ENCODE measurements at regions not wholly inside any gene's neighbourhood (a gene's known extent, or its start where the extent isn't known, plus 50 kb on each side); places are given as distances from the start of the nearest gene placed in this dataset.

- Histone ChIP-seq H3K79me2 (ENCODE audit: insufficient read depth, low read length) (peaks cover 12% of the 10 kb centered on the region), H3K9me3 (replicated peaks in 1 of 2; ENCODE audit: control insufficient read depth in 1 of 2, insufficient read depth in 1 of 2, low read length in 2 of 2) (peaks cover 8 to 11% of the 10 kb centered on the region in 2 donors), H3K27ac (ENCODE audit: low read depth in 1 of 2, low read length in 2 of 2) (peak overlapping the region; percentile 26 to 69), H3K4me2 (replicated peaks; ENCODE audit: extremely low read depth, low read length, poor library complexity, severe bottlenecking) (peak overlapping the region; percentile 67), H3K4me3 (replicated peaks in 1 of 3; ENCODE audit: low read depth in 2 of 3, low read length in 3 of 3) (peak overlapping the region in 1 of 3 experiments; percentile 58), H4K20me1 (ENCODE audit: insufficient read depth, low read length) (no peaks in the 10 kb centered on the region), H3K9ac (ENCODE audit: insufficient read depth, low read length, poor library complexity, severe bottlenecking) (peak overlapping the region; percentile 63), H3K27me3 (ENCODE audit: control insufficient read depth in 2 of 2, insufficient read depth in 2 of 2, low read length in 2 of 2) (no peaks in the 10 kb centered on the region), H3K4me1 (ENCODE audit: control insufficient read depth in 1 of 2, insufficient read depth in 2 of 2, low read length in 2 of 2) (peaks cover 31 to 43% of the 10 kb centered on the region in 2 donors), H3K36me3 (replicated peaks in 1 of 2; ENCODE audit: control insufficient read depth in 1 of 2, insufficient read depth in 2 of 2, low read length in 2 of 2) (peaks cover 0 to 4% of the 10 kb centered on the region in 2 donors), H2AFZ (ENCODE audit: insufficient read depth, low read depth, low read length, poor library complexity, severe bottlenecking) (peak overlapping the region; percentile 84)
- H3K9me3 Mint-ChIP-seq = peaks cover 3 to 12% (median 9%) of the 10 kb centered on the region in 7 donors
- H3K27me3 Mint-ChIP-seq (ENCODE audit: low read depth in 3 of 3) = peaks cover 0 to 2% (median 2%) of the 10 kb centered on the region in 3 donors
- peak overlapping the region; percentile 59 to 82 for H3K4me3 Mint-ChIP-seq
- DNase-seq = peak; percentile 56 to 69 (median 67)
- WGBS (ENCODE audit: insufficient coverage) = 0% methylated on average over 5 of the region's 6 CpGs
- no peak for TF ChIP-seq CTCF (IDR thresholded peaks at IDR 0.05)
- H3K36me3 Mint-ChIP-seq = peaks cover 12% of the 10 kb centered on the region in 2 donors
- intact Hi-C loops (cut with micrococcal nuclease) = no loop called here
- H3K4me1 Mint-ChIP-seq = peaks cover 42% of the 10 kb centered on the region
- peak overlapping the region; percentile 70 to 89 (median 83) for H3K27ac Mint-ChIP-seq
Measured at GRCh38 chr16:85536073-85536410, 77.1 kb upstream of the GSE1 start.

- H3K9me3 Mint-ChIP-seq = peaks cover 3 to 12% (median 9%) of the 10 kb centered on the region in 7 donors
- peaks cover 32 to 48% of the 10 kb centered on the region in 2 donors for H3K4me1 ChIP-seq (ENCODE audit: control insufficient read depth in 1 of 2, insufficient read depth in 2 of 2, low read length in 2 of 2)
- WGBS (ENCODE audit: insufficient coverage) = 31% methylated on average over 30 of the region's 30 CpGs
- peaks cover 0 to 4% (median 2%) of the 10 kb centered on the region in 3 donors for H3K27me3 Mint-ChIP-seq (ENCODE audit: low read depth in 3 of 3)
- peak overlapping the region in 2 of 3 experiments; percentile 1 to 58 for H3K4me3 ChIP-seq (replicated peaks in 1 of 3; ENCODE audit: low read depth in 2 of 3, low read length in 3 of 3)
- TF ChIP-seq CTCF (IDR thresholded peaks at IDR 0.05) = no peak
- peak overlapping the region; percentile 84 for H2AFZ ChIP-seq (ENCODE audit: insufficient read depth, low read depth, low read length, poor library complexity, severe bottlenecking)
- DNase-seq = peak in 2 of 3 donors; percentile 7 to 19
- intact Hi-C loops (cut with micrococcal nuclease) = no loop called here
- H3K36me3 ChIP-seq (replicated peaks in 1 of 2; ENCODE audit: control insufficient read depth in 1 of 2, insufficient read depth in 2 of 2, low read length in 2 of 2) = peaks cover 0 to 4% of the 10 kb centered on the region in 2 donors
- peak overlapping the region; percentile 63 for H3K9ac ChIP-seq (ENCODE audit: insufficient read depth, low read length, poor library complexity, severe bottlenecking)
- peak overlapping the region; percentile 67 for H3K4me2 ChIP-seq (replicated peaks; ENCODE audit: extremely low read depth, low read length, poor library complexity, severe bottlenecking)
- no peaks in the 10 kb centered on the region for H3K27me3 ChIP-seq (ENCODE audit: control insufficient read depth in 2 of 2, insufficient read depth in 2 of 2, low read length in 2 of 2)
- H3K27ac ChIP-seq (ENCODE audit: low read depth in 1 of 2, low read length in 2 of 2) = peak overlapping the region; percentile 26 to 69
- H3K4me1 Mint-ChIP-seq = peaks cover 45% of the 10 kb centered on the region
- H3K9me3 ChIP-seq (replicated peaks in 1 of 2; ENCODE audit: control insufficient read depth in 1 of 2, insufficient read depth in 1 of 2, low read length in 2 of 2) = peaks cover 8 to 11% of the 10 kb centered on the region in 2 donors
- H4K20me1 ChIP-seq (ENCODE audit: insufficient read depth, low read length) = no peaks in the 10 kb centered on the region
- peak overlapping the region; percentile 59 to 82 for H3K4me3 Mint-ChIP-seq
- peaks cover 12% of the 10 kb centered on the region in 2 donors for H3K36me3 Mint-ChIP-seq
- peak overlapping the region; percentile 35 to 89 (median 80) for H3K27ac Mint-ChIP-seq
- peaks cover 12% of the 10 kb centered on the region for H3K79me2 ChIP-seq (ENCODE audit: insufficient read depth, low read length)
Measured at GRCh38 chr16:85536411-85537330, 76.5 kb upstream of the GSE1 start.

All from CD14-positive monocyte (primary cell).